WTC11 (cell line): ENCODE measurements at regions not wholly inside any gene's neighbourhood (a gene's known extent, or its start where the extent isn't known, plus 50 kb on each side); places are given as distances from the start of the nearest gene placed in this dataset.

ENCODE experiments used
- ATAC-seq: fragments of 200-7000 bp; cut with Tn5 transposase; 2 replicates; pipeline ENCODE4 v1.10.0; 2021; ENCODE audit warnings: mild to moderate bottlenecking, moderate library complexity
- CTCF ChIA-PET: fragments of 300-600 bp; sonication (Branson Sonifier 250); formaldehyde crosslinking; loops from one replicate; lab custom pipeline; 2021; ENCODE audit warnings: antibody characterized with exemption; lab: Charles Lee
- POLR2A ChIA-PET: fragments of 350-600 bp; sonication (Branson Sonifier 250); formaldehyde crosslinking; loops from one replicate; lab custom pipeline; 2021; ENCODE audit warnings: antibody characterized with exemption; lab: Charles Lee
- DNase-seq: peaks from one replicate; pipeline ENCODE4 v3.0.0; 2021; ENCODE audit warnings: low spot score
- H3K27ac Mint-ChIP-seq: 2 replicates; pipeline ENCODE4 v1.8.0; 2021; ENCODE audit warnings: mixed read lengths
- H3K27me3 Mint-ChIP-seq: 2 replicates; pipeline ENCODE4 v1.8.0; 2021; ENCODE audit warnings: low read depth, mild to moderate bottlenecking, moderate library complexity, mixed read lengths
- H3K36me3 Mint-ChIP-seq: 2 replicates; pipeline ENCODE4 v1.8.0; 2021; ENCODE audit warnings: mixed read lengths
- H3K4me1 Mint-ChIP-seq: 2 replicates; pipeline ENCODE4 v1.8.0; 2022; ENCODE audit warnings: mixed read lengths
- H3K4me3 Mint-ChIP-seq: 2 replicates; pipeline ENCODE4 v1.8.0; 2021; ENCODE audit warnings: mild to moderate bottlenecking, moderate library complexity, mixed read lengths
- H3K9me3 Mint-ChIP-seq: 2 replicates; pipeline ENCODE4 v1.8.0; 2021; ENCODE audit warnings: mixed read lengths
- NFYB ChIP-seq: sonication (generic); formaldehyde crosslinking; conservative IDR thresholded peaks from 2 replicates; pipeline ENCODE4 v1.8.0; 2022; ENCODE audit warnings: low read depth, missing genetic modification reagents
- RELA ChIP-seq: sonication (generic); formaldehyde crosslinking; IDR thresholded peaks from 2 replicates; pipeline ENCODE4 v1.8.1; 2022; ENCODE audit warnings: missing genetic modification reagents, mild to moderate bottlenecking, borderline replicate concordance
- ZNF121 ChIP-seq: sonication (generic); formaldehyde crosslinking; IDR thresholded peaks from 2 replicates; pipeline ENCODE4 v1.8.0; 2023; ENCODE audit warnings: missing genetic modification reagents
- ZNF138 ChIP-seq: sonication (generic); formaldehyde crosslinking; conservative IDR thresholded peaks from 2 replicates; pipeline ENCODE4 v1.8.1; 2022; ENCODE audit warnings: mild to moderate bottlenecking, moderate library complexity, missing genetic modification reagents
- TF ChIP-seq, protein P1 (sequence below): sonication (generic); formaldehyde crosslinking; IDR thresholded peaks from 2 replicates; pipeline ENCODE4 v1.8.1; 2022; ENCODE audit warnings: low read depth, mild to moderate bottlenecking, moderate library complexity, missing genetic modification reagents, borderline replicate concordance
- TF ChIP-seq, protein P2 (sequence below): sonication (generic); formaldehyde crosslinking; IDR thresholded peaks from 2 replicates; pipeline ENCODE4 v1.8.0; 2023; ENCODE audit warnings: missing genetic modification reagents, mild to moderate bottlenecking, borderline replicate concordance
- TF ChIP-seq, protein P3 (sequence below): fragments of 250-450 bp; sonication (Bioruptor Pico); IDR thresholded peaks from 2 replicates; pipeline ENCODE4 v1.9.0; 2021; ENCODE audit warnings: mild to moderate bottlenecking, borderline replicate concordance
- TF ChIP-seq, protein P4 (sequence below): sonication (generic); formaldehyde crosslinking; conservative IDR thresholded peaks from 2 replicates; pipeline ENCODE4 v1.8.1; 2023; ENCODE audit warnings: mild to moderate bottlenecking, low read depth, missing genetic modification reagents, moderate library complexity
- TF ChIP-seq, protein P5 (sequence below): sonication (generic); formaldehyde crosslinking; IDR thresholded peaks from 2 replicates; pipeline ENCODE4 v1.8.0; 2022; ENCODE audit warnings: missing genetic modification reagents
- TF ChIP-seq, protein P6 (sequence below): fragments of 250-450 bp; sonication (Bioruptor Pico); IDR thresholded peaks from 2 replicates; pipeline ENCODE4 v1.9.0; 2021; ENCODE audit warnings: moderate library complexity, mild to moderate bottlenecking, inconsistent platforms, borderline replicate concordance
- TF ChIP-seq, protein P7 (sequence below): sonication (generic); formaldehyde crosslinking; IDR thresholded peaks from 2 replicates; pipeline ENCODE4 v1.8.1; 2023; ENCODE audit warnings: mild to moderate bottlenecking, missing genetic modification reagents, moderate library complexity

DNA sequence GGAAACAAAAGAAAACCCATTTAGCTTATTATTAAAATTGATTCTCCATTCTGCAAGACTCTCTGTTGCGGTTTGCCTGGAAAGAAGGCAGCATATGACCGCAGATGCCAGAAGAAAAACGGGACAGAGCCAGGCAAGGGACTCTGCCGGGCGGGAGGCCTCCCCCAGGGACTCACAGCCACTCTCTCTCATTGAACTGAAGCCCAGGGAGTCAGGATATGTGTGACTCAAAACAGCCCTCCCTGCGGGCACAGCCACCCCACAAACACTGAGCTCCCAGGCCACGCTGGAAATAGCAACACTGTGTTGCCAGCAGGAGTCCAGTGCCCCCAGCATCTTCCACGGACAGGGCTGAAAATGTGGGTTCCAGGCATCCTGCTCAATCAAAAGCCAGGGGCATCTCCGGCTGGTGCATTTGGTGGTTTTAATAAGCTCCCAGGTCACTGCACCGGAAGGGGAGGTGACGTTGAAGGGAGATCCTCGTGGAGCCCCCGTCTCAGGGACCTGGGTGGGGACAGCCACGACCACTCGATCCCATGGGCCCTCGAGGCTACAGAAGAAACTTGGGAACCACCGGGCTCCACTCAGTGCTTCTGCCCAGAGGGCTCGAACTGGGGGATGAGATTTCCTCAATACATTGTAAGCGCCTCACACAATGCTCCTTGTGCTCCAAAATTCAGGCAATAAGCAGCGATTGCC, 624.5 kb downstream of the TBC1D22A start:
- H3K4me3 Mint-ChIP-seq, result no peak overlapping the region
- POLR2A ChIA-PET, result no interaction called here
- H3K36me3 Mint-ChIP-seq, result peaks cover 5% of the 10 kb centered on the region; the same call in 1 of the 2 replicates
- CTCF ChIA-PET, result no interaction called here
- no peak overlapping the region for H3K27ac Mint-ChIP-seq
- ATAC-seq (no peak), DNase-seq (no peak)
- TF ChIP-seq, protein P1, sequence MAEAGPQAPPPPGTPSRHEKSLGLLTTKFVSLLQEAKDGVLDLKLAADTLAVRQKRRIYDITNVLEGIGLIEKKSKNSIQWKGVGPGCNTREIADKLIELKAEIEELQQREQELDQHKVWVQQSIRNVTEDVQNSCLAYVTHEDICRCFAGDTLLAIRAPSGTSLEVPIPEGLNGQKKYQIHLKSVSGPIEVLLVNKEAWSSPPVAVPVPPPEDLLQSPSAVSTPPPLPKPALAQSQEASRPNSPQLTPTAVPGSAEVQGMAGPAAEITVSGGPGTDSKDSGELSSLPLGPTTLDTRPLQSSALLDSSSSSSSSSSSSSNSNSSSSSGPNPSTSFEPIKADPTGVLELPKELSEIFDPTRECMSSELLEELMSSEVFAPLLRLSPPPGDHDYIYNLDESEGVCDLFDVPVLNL (CRISPR knock-in tag), result no peak
- no peak for TF ChIP-seq ZNF138 (CRISPR knock-in tag)
- TF ChIP-seq NFYB, result no peak
- TF ChIP-seq, protein P2, sequence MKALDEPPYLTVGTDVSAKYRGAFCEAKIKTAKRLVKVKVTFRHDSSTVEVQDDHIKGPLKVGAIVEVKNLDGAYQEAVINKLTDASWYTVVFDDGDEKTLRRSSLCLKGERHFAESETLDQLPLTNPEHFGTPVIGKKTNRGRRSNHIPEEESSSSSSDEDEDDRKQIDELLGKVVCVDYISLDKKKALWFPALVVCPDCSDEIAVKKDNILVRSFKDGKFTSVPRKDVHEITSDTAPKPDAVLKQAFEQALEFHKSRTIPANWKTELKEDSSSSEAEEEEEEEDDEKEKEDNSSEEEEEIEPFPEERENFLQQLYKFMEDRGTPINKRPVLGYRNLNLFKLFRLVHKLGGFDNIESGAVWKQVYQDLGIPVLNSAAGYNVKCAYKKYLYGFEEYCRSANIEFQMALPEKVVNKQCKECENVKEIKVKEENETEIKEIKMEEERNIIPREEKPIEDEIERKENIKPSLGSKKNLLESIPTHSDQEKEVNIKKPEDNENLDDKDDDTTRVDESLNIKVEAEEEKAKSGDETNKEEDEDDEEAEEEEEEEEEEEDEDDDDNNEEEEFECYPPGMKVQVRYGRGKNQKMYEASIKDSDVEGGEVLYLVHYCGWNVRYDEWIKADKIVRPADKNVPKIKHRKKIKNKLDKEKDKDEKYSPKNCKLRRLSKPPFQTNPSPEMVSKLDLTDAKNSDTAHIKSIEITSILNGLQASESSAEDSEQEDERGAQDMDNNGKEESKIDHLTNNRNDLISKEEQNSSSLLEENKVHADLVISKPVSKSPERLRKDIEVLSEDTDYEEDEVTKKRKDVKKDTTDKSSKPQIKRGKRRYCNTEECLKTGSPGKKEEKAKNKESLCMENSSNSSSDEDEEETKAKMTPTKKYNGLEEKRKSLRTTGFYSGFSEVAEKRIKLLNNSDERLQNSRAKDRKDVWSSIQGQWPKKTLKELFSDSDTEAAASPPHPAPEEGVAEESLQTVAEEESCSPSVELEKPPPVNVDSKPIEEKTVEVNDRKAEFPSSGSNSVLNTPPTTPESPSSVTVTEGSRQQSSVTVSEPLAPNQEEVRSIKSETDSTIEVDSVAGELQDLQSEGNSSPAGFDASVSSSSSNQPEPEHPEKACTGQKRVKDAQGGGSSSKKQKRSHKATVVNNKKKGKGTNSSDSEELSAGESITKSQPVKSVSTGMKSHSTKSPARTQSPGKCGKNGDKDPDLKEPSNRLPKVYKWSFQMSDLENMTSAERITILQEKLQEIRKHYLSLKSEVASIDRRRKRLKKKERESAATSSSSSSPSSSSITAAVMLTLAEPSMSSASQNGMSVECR (CRISPR knock-in tag), result no peak
- no peaks in the 10 kb centered on the region; the same call in none of the 2 replicates for H3K27me3 Mint-ChIP-seq
- peaks cover 19% of the 10 kb centered on the region for H3K9me3 Mint-ChIP-seq
- H3K4me1 Mint-ChIP-seq, result no peaks in the 10 kb centered on the region

DNA sequence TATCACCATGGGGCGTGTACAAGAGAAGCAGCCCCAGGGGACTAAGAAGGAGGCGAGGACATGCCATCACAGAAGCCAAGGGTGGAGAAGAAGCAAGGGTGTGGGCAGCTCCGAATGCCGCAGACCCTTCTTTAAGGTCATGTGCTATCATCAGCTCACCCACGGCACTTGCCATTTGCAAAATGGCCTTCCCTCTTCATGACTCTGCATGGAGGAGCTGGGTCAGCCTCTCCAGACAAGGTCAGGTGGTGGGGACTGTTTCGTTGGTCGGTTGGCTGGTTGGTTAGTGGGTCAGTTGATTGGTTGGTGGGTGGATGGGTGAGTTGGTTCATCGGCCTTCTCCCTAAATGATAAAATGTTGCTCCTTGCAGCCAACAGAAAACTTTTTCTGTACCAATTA, 622.5 kb downstream of the TBC1D22A start:
- H3K4me3 Mint-ChIP-seq, result no peak overlapping the region
- peaks cover 30% of the 10 kb centered on the region for H3K9me3 Mint-ChIP-seq
- peaks cover 7% of the 10 kb centered on the region; the same call in 1 of the 2 replicates for H3K36me3 Mint-ChIP-seq
- CTCF ChIA-PET, result no interaction called here
- no peaks in the 10 kb centered on the region for H3K4me1 Mint-ChIP-seq
- H3K27ac Mint-ChIP-seq, result no peak overlapping the region
- no peaks in the 10 kb centered on the region; the same call in none of the 2 replicates for H3K27me3 Mint-ChIP-seq
- ATAC-seq, result no peak
- POLR2A ChIA-PET, result no interaction called here
- no peak for DNase-seq
- TF ChIP-seq RELA (no peak), ZNF121 (CRISPR knock-in tag) (no peak)
- TF ChIP-seq, protein P3, sequence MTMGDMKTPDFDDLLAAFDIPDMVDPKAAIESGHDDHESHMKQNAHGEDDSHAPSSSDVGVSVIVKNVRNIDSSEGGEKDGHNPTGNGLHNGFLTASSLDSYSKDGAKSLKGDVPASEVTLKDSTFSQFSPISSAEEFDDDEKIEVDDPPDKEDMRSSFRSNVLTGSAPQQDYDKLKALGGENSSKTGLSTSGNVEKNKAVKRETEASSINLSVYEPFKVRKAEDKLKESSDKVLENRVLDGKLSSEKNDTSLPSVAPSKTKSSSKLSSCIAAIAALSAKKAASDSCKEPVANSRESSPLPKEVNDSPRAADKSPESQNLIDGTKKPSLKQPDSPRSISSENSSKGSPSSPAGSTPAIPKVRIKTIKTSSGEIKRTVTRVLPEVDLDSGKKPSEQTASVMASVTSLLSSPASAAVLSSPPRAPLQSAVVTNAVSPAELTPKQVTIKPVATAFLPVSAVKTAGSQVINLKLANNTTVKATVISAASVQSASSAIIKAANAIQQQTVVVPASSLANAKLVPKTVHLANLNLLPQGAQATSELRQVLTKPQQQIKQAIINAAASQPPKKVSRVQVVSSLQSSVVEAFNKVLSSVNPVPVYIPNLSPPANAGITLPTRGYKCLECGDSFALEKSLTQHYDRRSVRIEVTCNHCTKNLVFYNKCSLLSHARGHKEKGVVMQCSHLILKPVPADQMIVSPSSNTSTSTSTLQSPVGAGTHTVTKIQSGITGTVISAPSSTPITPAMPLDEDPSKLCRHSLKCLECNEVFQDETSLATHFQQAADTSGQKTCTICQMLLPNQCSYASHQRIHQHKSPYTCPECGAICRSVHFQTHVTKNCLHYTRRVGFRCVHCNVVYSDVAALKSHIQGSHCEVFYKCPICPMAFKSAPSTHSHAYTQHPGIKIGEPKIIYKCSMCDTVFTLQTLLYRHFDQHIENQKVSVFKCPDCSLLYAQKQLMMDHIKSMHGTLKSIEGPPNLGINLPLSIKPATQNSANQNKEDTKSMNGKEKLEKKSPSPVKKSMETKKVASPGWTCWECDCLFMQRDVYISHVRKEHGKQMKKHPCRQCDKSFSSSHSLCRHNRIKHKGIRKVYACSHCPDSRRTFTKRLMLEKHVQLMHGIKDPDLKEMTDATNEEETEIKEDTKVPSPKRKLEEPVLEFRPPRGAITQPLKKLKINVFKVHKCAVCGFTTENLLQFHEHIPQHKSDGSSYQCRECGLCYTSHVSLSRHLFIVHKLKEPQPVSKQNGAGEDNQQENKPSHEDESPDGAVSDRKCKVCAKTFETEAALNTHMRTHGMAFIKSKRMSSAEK (CRISPR knock-in tag), result no peak
- TF ChIP-seq, protein P4, sequence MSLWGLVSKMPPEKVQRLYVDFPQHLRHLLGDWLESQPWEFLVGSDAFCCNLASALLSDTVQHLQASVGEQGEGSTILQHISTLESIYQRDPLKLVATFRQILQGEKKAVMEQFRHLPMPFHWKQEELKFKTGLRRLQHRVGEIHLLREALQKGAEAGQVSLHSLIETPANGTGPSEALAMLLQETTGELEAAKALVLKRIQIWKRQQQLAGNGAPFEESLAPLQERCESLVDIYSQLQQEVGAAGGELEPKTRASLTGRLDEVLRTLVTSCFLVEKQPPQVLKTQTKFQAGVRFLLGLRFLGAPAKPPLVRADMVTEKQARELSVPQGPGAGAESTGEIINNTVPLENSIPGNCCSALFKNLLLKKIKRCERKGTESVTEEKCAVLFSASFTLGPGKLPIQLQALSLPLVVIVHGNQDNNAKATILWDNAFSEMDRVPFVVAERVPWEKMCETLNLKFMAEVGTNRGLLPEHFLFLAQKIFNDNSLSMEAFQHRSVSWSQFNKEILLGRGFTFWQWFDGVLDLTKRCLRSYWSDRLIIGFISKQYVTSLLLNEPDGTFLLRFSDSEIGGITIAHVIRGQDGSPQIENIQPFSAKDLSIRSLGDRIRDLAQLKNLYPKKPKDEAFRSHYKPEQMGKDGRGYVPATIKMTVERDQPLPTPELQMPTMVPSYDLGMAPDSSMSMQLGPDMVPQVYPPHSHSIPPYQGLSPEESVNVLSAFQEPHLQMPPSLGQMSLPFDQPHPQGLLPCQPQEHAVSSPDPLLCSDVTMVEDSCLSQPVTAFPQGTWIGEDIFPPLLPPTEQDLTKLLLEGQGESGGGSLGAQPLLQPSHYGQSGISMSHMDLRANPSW (CRISPR knock-in tag), result no peak
- TF ChIP-seq, protein P5, sequence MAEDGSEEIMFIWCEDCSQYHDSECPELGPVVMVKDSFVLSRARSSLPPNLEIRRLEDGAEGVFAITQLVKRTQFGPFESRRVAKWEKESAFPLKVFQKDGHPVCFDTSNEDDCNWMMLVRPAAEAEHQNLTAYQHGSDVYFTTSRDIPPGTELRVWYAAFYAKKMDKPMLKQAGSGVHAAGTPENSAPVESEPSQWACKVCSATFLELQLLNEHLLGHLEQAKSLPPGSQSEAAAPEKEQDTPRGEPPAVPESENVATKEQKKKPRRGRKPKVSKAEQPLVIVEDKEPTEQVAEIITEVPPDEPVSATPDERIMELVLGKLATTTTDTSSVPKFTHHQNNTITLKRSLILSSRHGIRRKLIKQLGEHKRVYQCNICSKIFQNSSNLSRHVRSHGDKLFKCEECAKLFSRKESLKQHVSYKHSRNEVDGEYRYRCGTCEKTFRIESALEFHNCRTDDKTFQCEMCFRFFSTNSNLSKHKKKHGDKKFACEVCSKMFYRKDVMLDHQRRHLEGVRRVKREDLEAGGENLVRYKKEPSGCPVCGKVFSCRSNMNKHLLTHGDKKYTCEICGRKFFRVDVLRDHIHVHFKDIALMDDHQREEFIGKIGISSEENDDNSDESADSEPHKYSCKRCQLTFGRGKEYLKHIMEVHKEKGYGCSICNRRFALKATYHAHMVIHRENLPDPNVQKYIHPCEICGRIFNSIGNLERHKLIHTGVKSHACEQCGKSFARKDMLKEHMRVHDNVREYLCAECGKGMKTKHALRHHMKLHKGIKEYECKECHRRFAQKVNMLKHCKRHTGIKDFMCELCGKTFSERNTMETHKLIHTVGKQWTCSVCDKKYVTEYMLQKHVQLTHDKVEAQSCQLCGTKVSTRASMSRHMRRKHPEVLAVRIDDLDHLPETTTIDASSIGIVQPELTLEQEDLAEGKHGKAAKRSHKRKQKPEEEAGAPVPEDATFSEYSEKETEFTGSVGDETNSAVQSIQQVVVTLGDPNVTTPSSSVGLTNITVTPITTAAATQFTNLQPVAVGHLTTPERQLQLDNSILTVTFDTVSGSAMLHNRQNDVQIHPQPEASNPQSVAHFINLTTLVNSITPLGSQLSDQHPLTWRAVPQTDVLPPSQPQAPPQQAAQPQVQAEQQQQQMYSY (CRISPR knock-in tag), result no peak
- TF ChIP-seq, protein P6, sequence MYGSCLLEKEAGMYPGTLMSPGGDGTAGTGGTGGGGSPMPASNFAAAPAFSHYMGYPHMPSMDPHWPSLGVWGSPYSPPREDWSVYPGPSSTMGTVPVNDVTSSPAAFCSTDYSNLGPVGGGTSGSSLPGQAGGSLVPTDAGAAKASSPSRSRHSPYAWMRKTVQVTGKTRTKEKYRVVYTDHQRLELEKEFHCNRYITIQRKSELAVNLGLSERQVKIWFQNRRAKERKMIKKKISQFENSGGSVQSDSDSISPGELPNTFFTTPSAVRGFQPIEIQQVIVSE (CRISPR knock-in tag), result no peak
- TF ChIP-seq, protein P7, sequence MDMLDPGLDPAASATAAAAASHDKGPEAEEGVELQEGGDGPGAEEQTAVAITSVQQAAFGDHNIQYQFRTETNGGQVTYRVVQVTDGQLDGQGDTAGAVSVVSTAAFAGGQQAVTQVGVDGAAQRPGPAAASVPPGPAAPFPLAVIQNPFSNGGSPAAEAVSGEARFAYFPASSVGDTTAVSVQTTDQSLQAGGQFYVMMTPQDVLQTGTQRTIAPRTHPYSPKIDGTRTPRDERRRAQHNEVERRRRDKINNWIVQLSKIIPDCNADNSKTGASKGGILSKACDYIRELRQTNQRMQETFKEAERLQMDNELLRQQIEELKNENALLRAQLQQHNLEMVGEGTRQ (CRISPR knock-in tag), result no peak
